ENCODE measurements at regions not wholly inside any gene's neighbourhood (a gene's known extent, or its start where the extent isn't known, plus 50 kb on each side); places are given as distances from the start of the nearest gene placed in this dataset.

- no peaks in the 10 kb centered on the region for H3K79me2 ChIP-seq (ENCODE audit: control insufficient read depth, insufficient read depth, low read length, poor library complexity)
- H3K18ac ChIP-seq (ENCODE audit: low read length): no peak overlapping the region
- H3K27ac ChIP-seq (ENCODE audit: low read depth, low read length): no peak overlapping the region
- H2BK5ac ChIP-seq (ENCODE audit: low read depth, low read length, poor library complexity): no peak overlapping the region
- no peak overlapping the region for H3K14ac ChIP-seq (ENCODE audit: low read length)
- H3K79me1 ChIP-seq (ENCODE audit: low read length): no peaks in the 10 kb centered on the region
- H2AK5ac ChIP-seq (ENCODE audit: low read length): no peak overlapping the region
- no peak overlapping the region for H2BK120ac ChIP-seq (ENCODE audit: insufficient read depth, low read length, poor library complexity)
- WGBS (ENCODE audit: extremely low coverage, insufficient coverage, insufficient read length): no CpG with 5 or more reads among the region's 3 CpGs
- no peaks in the 10 kb centered on the region for H3K4me1 ChIP-seq (ENCODE audit: control insufficient read depth in 1 of 2, insufficient read depth in 2 of 2, low read length in 2 of 2)
- no peaks in the 10 kb centered on the region for H3K36me3 ChIP-seq (ENCODE audit: control insufficient read depth in 1 of 2, insufficient read depth in 2 of 2, low read length in 2 of 2)
- no peak overlapping the region for H3K4ac ChIP-seq (ENCODE audit: low read depth, low read length)
- no peak for DNase-seq
- no peak overlapping the region for H3K9ac ChIP-seq (ENCODE audit: low read length)
- H3K4me3 ChIP-seq (ENCODE audit: low read depth, low read length): no peak overlapping the region
- H2AFZ ChIP-seq (ENCODE audit: insufficient read depth, low read length, poor library complexity): no peak overlapping the region
- no peak overlapping the region for H3K4me2 ChIP-seq (ENCODE audit: low read length)
- no peak overlapping the region for H4K8ac ChIP-seq (ENCODE audit: low read depth, low read length)
- H2BK12ac ChIP-seq (ENCODE audit: low read length): no peak overlapping the region
- H4K12ac ChIP-seq (ENCODE audit: low read depth, low read length): no peak overlapping the region
- no peak overlapping the region for H3K23ac ChIP-seq (ENCODE audit: low read length)
- no peaks in the 10 kb centered on the region for H3K27me3 ChIP-seq (ENCODE audit: insufficient read depth, low read length)
- no peaks in the 10 kb centered on the region for H3K9me3 ChIP-seq (ENCODE audit: insufficient read depth, low read depth, low read length)
- H4K91ac ChIP-seq (ENCODE audit: low read depth, low read length): no peak overlapping the region
These were observed 821.9 kb downstream of the GRIK2 start for GRCh38 chr6:102215425-102215824.

- Histone ChIP-seq H2BK5ac (ENCODE audit: low read depth, low read length, poor library complexity) (no peak overlapping the region), H3K4me2 (ENCODE audit: low read length) (no peak overlapping the region), H3K4me1 (ENCODE audit: control insufficient read depth in 1 of 2, insufficient read depth in 2 of 2, low read length in 2 of 2) (no peaks in the 10 kb centered on the region), H2BK120ac (ENCODE audit: insufficient read depth, low read length, poor library complexity) (no peak overlapping the region), H2AK5ac (ENCODE audit: low read length) (no peak overlapping the region), H3K79me1 (ENCODE audit: low read length) (no peaks in the 10 kb centered on the region), H3K14ac (ENCODE audit: low read length) (no peak overlapping the region), H3K79me2 (ENCODE audit: control insufficient read depth, insufficient read depth, low read length, poor library complexity) (no peaks in the 10 kb centered on the region), H2BK12ac (ENCODE audit: low read length) (no peak overlapping the region), H3K23ac (ENCODE audit: low read length) (no peak overlapping the region), H3K27me3 (ENCODE audit: insufficient read depth, low read length) (no peaks in the 10 kb centered on the region), H3K18ac (ENCODE audit: low read length) (no peak overlapping the region), H3K4ac (ENCODE audit: low read depth, low read length) (no peak overlapping the region), H3K4me3 (ENCODE audit: low read depth, low read length) (no peak overlapping the region), H4K12ac (ENCODE audit: low read depth, low read length) (no peak overlapping the region), H3K9ac (ENCODE audit: low read length) (no peak overlapping the region), H4K8ac (ENCODE audit: low read depth, low read length) (no peak overlapping the region), H3K36me3 (ENCODE audit: control insufficient read depth in 1 of 2, insufficient read depth in 2 of 2, low read length in 2 of 2) (no peaks in the 10 kb centered on the region), H3K9me3 (ENCODE audit: insufficient read depth, low read depth, low read length) (no peaks in the 10 kb centered on the region), H2AFZ (ENCODE audit: insufficient read depth, low read length, poor library complexity) (no peak overlapping the region), H4K91ac (ENCODE audit: low read depth, low read length) (no peak overlapping the region), H3K27ac (ENCODE audit: low read depth, low read length) (no peak overlapping the region)
- WGBS (ENCODE audit: extremely low coverage, insufficient coverage, insufficient read length): no CpG with 5 or more reads among the region's 2 CpGs
- no peak for DNase-seq
These were observed 822.7 kb downstream of the GRIK2 start for GRCh38 chr6:102216232-102216631.

- Histone ChIP-seq H3K36me3 (ENCODE audit: control insufficient read depth in 1 of 2, insufficient read depth in 2 of 2, low read length in 2 of 2) (no peaks in the 10 kb centered on the region), H3K14ac (ENCODE audit: low read length) (no peak overlapping the region), H3K4ac (ENCODE audit: low read depth, low read length) (no peak overlapping the region), H3K4me1 (ENCODE audit: control insufficient read depth in 1 of 2, insufficient read depth in 2 of 2, low read length in 2 of 2) (no peaks in the 10 kb centered on the region), H2AK5ac (ENCODE audit: low read length) (no peak overlapping the region), H2BK5ac (ENCODE audit: low read depth, low read length, poor library complexity) (no peak overlapping the region), H3K27me3 (ENCODE audit: insufficient read depth, low read length) (no peaks in the 10 kb centered on the region), H2AFZ (ENCODE audit: insufficient read depth, low read length, poor library complexity) (no peak overlapping the region), H4K91ac (ENCODE audit: low read depth, low read length) (no peak overlapping the region), H3K27ac (ENCODE audit: low read depth, low read length) (no peak overlapping the region), H4K12ac (ENCODE audit: low read depth, low read length) (no peak overlapping the region), H3K9me3 (ENCODE audit: insufficient read depth, low read depth, low read length) (no peaks in the 10 kb centered on the region), H3K18ac (ENCODE audit: low read length) (no peak overlapping the region), H4K8ac (ENCODE audit: low read depth, low read length) (no peak overlapping the region), H3K79me2 (ENCODE audit: control insufficient read depth, insufficient read depth, low read length, poor library complexity) (no peaks in the 10 kb centered on the region), H3K4me2 (ENCODE audit: low read length) (no peak overlapping the region), H2BK12ac (ENCODE audit: low read length) (no peak overlapping the region), H3K4me3 (ENCODE audit: low read depth, low read length) (no peak overlapping the region), H2BK120ac (ENCODE audit: insufficient read depth, low read length, poor library complexity) (no peak overlapping the region), H3K79me1 (ENCODE audit: low read length) (no peaks in the 10 kb centered on the region), H3K23ac (ENCODE audit: low read length) (no peak overlapping the region), H3K9ac (ENCODE audit: low read length) (no peak overlapping the region)
- no CpG with 5 or more reads among the region's 8 CpGs for WGBS (ENCODE audit: extremely low coverage, insufficient coverage, insufficient read length)
- no peak for DNase-seq
These were observed 830.4 kb downstream of the GRIK2 start for GRCh38 chr6:102223942-102224341.

DNA sequence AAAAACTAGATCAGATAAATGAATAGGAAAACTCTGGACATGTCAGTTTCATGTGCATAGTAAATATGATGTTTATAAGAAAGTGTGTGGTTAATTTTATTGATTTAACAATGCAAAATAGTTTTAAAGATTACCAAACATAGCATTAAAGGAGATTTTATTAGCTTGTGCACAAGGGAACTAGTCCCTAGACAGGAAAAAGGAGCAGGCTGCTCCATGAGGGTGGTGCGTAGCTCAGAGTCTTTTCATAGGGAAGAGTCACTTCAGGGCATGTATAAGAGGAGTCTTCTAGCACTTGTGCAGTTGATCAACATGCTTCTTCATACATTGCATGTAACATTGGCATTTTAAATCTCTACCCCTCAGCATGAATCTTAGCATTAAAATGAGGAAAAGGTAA, 835.8 kb downstream of the GRIK2 start:
- Histone ChIP-seq H3K9me3 (ENCODE audit: insufficient read depth, low read depth, low read length) (no peaks in the 10 kb centered on the region), H2BK120ac (ENCODE audit: insufficient read depth, low read length, poor library complexity) (no peak overlapping the region), H3K36me3 (ENCODE audit: control insufficient read depth in 1 of 2, insufficient read depth in 2 of 2, low read length in 2 of 2) (no peaks in the 10 kb centered on the region), H3K4me2 (ENCODE audit: low read length) (no peak overlapping the region), H4K12ac (ENCODE audit: low read depth, low read length) (no peak overlapping the region), H3K4ac (ENCODE audit: low read depth, low read length) (no peak overlapping the region), H3K18ac (ENCODE audit: low read length) (no peak overlapping the region), H3K14ac (ENCODE audit: low read length) (no peak overlapping the region), H3K9ac (ENCODE audit: low read length) (no peak overlapping the region), H3K79me2 (ENCODE audit: control insufficient read depth, insufficient read depth, low read length, poor library complexity) (no peaks in the 10 kb centered on the region), H3K27me3 (ENCODE audit: insufficient read depth, low read length) (no peaks in the 10 kb centered on the region), H2BK5ac (ENCODE audit: low read depth, low read length, poor library complexity) (no peak overlapping the region), H2AK5ac (ENCODE audit: low read length) (no peak overlapping the region), H3K23ac (ENCODE audit: low read length) (no peak overlapping the region), H4K8ac (ENCODE audit: low read depth, low read length) (no peak overlapping the region), H2BK12ac (ENCODE audit: low read length) (no peak overlapping the region), H3K27ac (ENCODE audit: low read depth, low read length) (no peak overlapping the region), H4K91ac (ENCODE audit: low read depth, low read length) (no peak overlapping the region), H2AFZ (ENCODE audit: insufficient read depth, low read length, poor library complexity) (no peak overlapping the region), H3K4me3 (ENCODE audit: low read depth, low read length) (no peak overlapping the region), H3K79me1 (ENCODE audit: low read length) (no peaks in the 10 kb centered on the region), H3K4me1 (ENCODE audit: control insufficient read depth in 1 of 2, insufficient read depth in 2 of 2, low read length in 2 of 2) (no peaks in the 10 kb centered on the region)
- no peak for DNase-seq
- WGBS (ENCODE audit: extremely low coverage, insufficient coverage, insufficient read length): no CpG with 5 or more reads among the region's 1 CpG

Measured in trophoblast cell (in vitro differentiated cells and primary cell).